ENCODE measurements at regions not wholly inside any gene's neighbourhood (a gene's known extent, or its start where the extent isn't known, plus 50 kb on each side); places are given as distances from the start of the nearest gene placed in this dataset.

DNA sequence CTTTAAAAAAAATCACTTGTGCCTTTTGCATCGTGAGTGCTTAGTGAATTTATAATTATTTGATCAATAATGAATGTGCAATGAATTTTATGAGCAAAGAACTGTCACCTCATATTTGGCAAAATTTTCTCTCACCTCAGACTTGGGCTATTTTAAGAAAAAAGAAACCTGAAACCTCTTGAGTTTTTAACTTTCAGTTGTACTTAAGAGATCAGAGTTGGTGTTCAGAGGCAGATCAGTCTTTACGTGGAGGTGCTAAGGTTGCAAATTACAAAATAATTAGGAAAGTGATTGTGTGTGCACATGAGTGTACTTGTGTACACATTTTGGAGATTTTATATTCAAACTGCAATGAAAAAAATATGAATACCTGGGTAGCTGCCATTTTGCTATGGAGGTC is 218.7 kb upstream of the RBFOX1 start:
- Histone ChIP-seq H3K36me3 (replicated peaks; ENCODE audit: low read depth, low read length) (no peaks in the 10 kb centered on the region), H3K9ac (ENCODE audit: low read length) (no peak overlapping the region), H3K9me3 (ENCODE audit: insufficient read depth, low read length) (no peaks in the 10 kb centered on the region), H3K4me1 (ENCODE audit: low read length) (no peaks in the 10 kb centered on the region), H3K27ac (ENCODE audit: low read length) (no peak overlapping the region), H2AFZ (ENCODE audit: low read depth, low read length) (no peak overlapping the region), H3K4me2 (ENCODE audit: low read length) (no peak overlapping the region), H3K27me3 (ENCODE audit: low read depth, low read length) (no peaks in the 10 kb centered on the region), H3K79me2 (ENCODE audit: low read length) (no peaks in the 10 kb centered on the region), H3K4me3 (ENCODE audit: low read length) (no peak overlapping the region), H4K20me1 (ENCODE audit: insufficient read depth, low read length) (no peaks in the 10 kb centered on the region)
- no peak for TF ChIP-seq EZH2phosphoT487 (IDR thresholded peaks at IDR 0.05; ENCODE audit: low read depth)
- TF ChIP-seq, protein P1, sequence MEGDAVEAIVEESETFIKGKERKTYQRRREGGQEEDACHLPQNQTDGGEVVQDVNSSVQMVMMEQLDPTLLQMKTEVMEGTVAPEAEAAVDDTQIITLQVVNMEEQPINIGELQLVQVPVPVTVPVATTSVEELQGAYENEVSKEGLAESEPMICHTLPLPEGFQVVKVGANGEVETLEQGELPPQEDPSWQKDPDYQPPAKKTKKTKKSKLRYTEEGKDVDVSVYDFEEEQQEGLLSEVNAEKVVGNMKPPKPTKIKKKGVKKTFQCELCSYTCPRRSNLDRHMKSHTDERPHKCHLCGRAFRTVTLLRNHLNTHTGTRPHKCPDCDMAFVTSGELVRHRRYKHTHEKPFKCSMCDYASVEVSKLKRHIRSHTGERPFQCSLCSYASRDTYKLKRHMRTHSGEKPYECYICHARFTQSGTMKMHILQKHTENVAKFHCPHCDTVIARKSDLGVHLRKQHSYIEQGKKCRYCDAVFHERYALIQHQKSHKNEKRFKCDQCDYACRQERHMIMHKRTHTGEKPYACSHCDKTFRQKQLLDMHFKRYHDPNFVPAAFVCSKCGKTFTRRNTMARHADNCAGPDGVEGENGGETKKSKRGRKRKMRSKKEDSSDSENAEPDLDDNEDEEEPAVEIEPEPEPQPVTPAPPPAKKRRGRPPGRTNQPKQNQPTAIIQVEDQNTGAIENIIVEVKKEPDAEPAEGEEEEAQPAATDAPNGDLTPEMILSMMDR (IDR thresholded peaks at IDR 0.05; ENCODE audit: low read depth, low read length), result no peak

DNA sequence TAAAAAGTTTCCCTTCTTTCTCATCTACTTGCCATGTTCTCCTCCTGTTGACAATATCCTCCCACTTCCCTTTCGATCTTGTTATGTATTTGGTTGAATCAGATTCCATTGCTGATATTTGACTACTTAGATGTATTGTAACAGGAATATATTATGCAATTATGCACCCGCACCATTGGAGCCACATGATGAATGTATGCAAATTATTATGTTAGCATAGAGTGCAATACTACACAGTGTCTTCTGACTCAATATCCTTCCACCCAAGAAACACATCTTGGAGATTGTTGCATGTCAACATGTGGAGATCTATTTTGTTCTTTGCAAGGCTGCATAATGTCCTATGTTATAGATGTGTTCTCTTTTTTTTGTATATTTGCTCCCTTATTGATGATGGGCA is 219.2 kb upstream of the RBFOX1 start:
- no peak overlapping the region for H3K4me3 ChIP-seq (ENCODE audit: low read length)
- no peak overlapping the region for H2AFZ ChIP-seq (ENCODE audit: low read depth, low read length)
- H3K36me3 ChIP-seq (replicated peaks; ENCODE audit: low read depth, low read length), result no peaks in the 10 kb centered on the region
- no peak overlapping the region for H3K27ac ChIP-seq (ENCODE audit: low read length)
- no peaks in the 10 kb centered on the region for H3K9me3 ChIP-seq (ENCODE audit: insufficient read depth, low read length)
- H3K27me3 ChIP-seq (ENCODE audit: low read depth, low read length), result no peaks in the 10 kb centered on the region
- H3K9ac ChIP-seq (ENCODE audit: low read length), result no peak overlapping the region
- no peak overlapping the region for H3K4me2 ChIP-seq (ENCODE audit: low read length)
- no peak for TF ChIP-seq EZH2phosphoT487 (IDR thresholded peaks at IDR 0.05; ENCODE audit: low read depth)
- TF ChIP-seq, protein P1 (IDR thresholded peaks at IDR 0.05; ENCODE audit: low read depth, low read length), result no peak
- H3K79me2 ChIP-seq (ENCODE audit: low read length), result no peaks in the 10 kb centered on the region
- H4K20me1 ChIP-seq (ENCODE audit: insufficient read depth, low read length), result no peaks in the 10 kb centered on the region
- H3K4me1 ChIP-seq (ENCODE audit: low read length), result no peaks in the 10 kb centered on the region

GRCh38 chr16:7111265-7111664 is 221.4 kb upstream of the RBFOX1 start:
- H3K36me3 ChIP-seq (replicated peaks; ENCODE audit: low read depth, low read length), result no peaks in the 10 kb centered on the region
- no peak overlapping the region for H3K9ac ChIP-seq (ENCODE audit: low read length)
- H2AFZ ChIP-seq (ENCODE audit: low read depth, low read length), result no peak overlapping the region
- no peak overlapping the region for H3K4me2 ChIP-seq (ENCODE audit: low read length)
- H3K27ac ChIP-seq (ENCODE audit: low read length), result no peak overlapping the region
- TF ChIP-seq, protein P1 (IDR thresholded peaks at IDR 0.05; ENCODE audit: low read depth, low read length), result no peak
- TF ChIP-seq EZH2phosphoT487 (IDR thresholded peaks at IDR 0.05; ENCODE audit: low read depth), result no peak
- H3K27me3 ChIP-seq (ENCODE audit: low read depth, low read length), result no peaks in the 10 kb centered on the region
- no peaks in the 10 kb centered on the region for H3K79me2 ChIP-seq (ENCODE audit: low read length)
- H4K20me1 ChIP-seq (ENCODE audit: insufficient read depth, low read length), result no peaks in the 10 kb centered on the region
- no peaks in the 10 kb centered on the region for H3K4me1 ChIP-seq (ENCODE audit: low read length)
- no peaks in the 10 kb centered on the region for H3K9me3 ChIP-seq (ENCODE audit: insufficient read depth, low read length)
- H3K4me3 ChIP-seq (ENCODE audit: low read length), result no peak overlapping the region

DNA sequence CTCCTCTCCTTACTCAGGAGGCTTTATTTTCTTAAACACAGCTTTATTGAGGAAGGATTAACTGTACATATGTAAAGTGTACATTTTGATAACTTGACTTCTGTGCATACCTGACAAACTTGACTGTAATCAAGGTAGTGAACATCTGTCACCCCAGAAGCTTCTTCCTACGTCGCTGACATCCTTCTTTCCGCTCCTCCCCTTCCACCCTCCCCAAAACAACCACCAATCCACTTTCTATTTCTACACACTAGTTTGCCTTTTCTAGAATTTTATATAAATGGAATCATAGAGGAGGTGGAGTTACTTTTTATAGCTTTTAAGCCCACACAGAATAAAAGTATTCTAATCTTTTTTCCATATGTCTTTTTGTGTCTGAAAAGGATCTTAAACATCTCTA is 225.2 kb upstream of the RBFOX1 start:
- no peaks in the 10 kb centered on the region for H3K9me3 ChIP-seq (ENCODE audit: insufficient read depth, low read length)
- no peaks in the 10 kb centered on the region for H3K79me2 ChIP-seq (ENCODE audit: low read length)
- no peak overlapping the region for H3K4me3 ChIP-seq (ENCODE audit: low read length)
- no peaks in the 10 kb centered on the region for H3K27me3 ChIP-seq (ENCODE audit: low read depth, low read length)
- TF ChIP-seq EZH2phosphoT487 (IDR thresholded peaks at IDR 0.05; ENCODE audit: low read depth), result no peak
- no peak overlapping the region for H3K4me2 ChIP-seq (ENCODE audit: low read length)
- no peaks in the 10 kb centered on the region for H3K4me1 ChIP-seq (ENCODE audit: low read length)
- no peak overlapping the region for H3K9ac ChIP-seq (ENCODE audit: low read length)
- H4K20me1 ChIP-seq (ENCODE audit: insufficient read depth, low read length), result no peaks in the 10 kb centered on the region
- no peaks in the 10 kb centered on the region for H3K36me3 ChIP-seq (replicated peaks; ENCODE audit: low read depth, low read length)
- no peak overlapping the region for H2AFZ ChIP-seq (ENCODE audit: low read depth, low read length)
- H3K27ac ChIP-seq (ENCODE audit: low read length), result no peak overlapping the region

GRCh38 chr16:7103056-7103455 is 229.6 kb upstream of the RBFOX1 start:
- H3K27me3 ChIP-seq (ENCODE audit: low read depth, low read length), result no peaks in the 10 kb centered on the region
- H3K4me2 ChIP-seq (ENCODE audit: low read length), result no peak overlapping the region
- no peaks in the 10 kb centered on the region for H3K9me3 ChIP-seq (ENCODE audit: insufficient read depth, low read length)
- no peak overlapping the region for H3K4me3 ChIP-seq (ENCODE audit: low read length)
- no peak for TF ChIP-seq EZH2phosphoT487 (IDR thresholded peaks at IDR 0.05; ENCODE audit: low read depth)
- TF ChIP-seq, protein P1 (IDR thresholded peaks at IDR 0.05; ENCODE audit: low read depth, low read length), result no peak
- no peaks in the 10 kb centered on the region for H3K4me1 ChIP-seq (ENCODE audit: low read length)
- H4K20me1 ChIP-seq (ENCODE audit: insufficient read depth, low read length), result no peaks in the 10 kb centered on the region
- no peaks in the 10 kb centered on the region for H3K36me3 ChIP-seq (replicated peaks; ENCODE audit: low read depth, low read length)
- H3K79me2 ChIP-seq (ENCODE audit: low read length), result no peaks in the 10 kb centered on the region
- H3K9ac ChIP-seq (ENCODE audit: low read length), result no peak overlapping the region
- no peak overlapping the region for H3K27ac ChIP-seq (ENCODE audit: low read length)
- H2AFZ ChIP-seq (ENCODE audit: low read depth, low read length), result no peak overlapping the region
